Left lung (tissue), 4 donors: ENCODE measurements at regions not wholly inside any gene's neighbourhood (a gene's known extent, or its start where the extent isn't known, plus 50 kb on each side); places are given as distances from the start of the nearest gene placed in this dataset.

Source experiments
- ATAC-seq: fragments of 200-7000 bp; cut with Tn5 transposase; one replicate; pipeline ENCODE4 v1.9.1; 2020; ENCODE audit warnings: moderate library complexity
- DNase-seq, 4 donors: peaks; one replicate each; pipeline ENCODE4 v3.0.0-alpha.2; 2013 to 2020
- H3K27ac ChIP-seq, 2 donors: fragments of 200-600 bp; sonication (generic) in 1 of 2; one replicate each; pipeline versions ENCODE4 v1.5.0 to v1.8.0; 2020 to 2021
- H3K27me3 ChIP-seq, 2 donors: fragments of 200-600 bp; sonication (generic) in 1 of 2; one replicate each; pipeline versions ENCODE4 v1.5.0 to v1.8.0; 2020 to 2021
- H3K36me3 ChIP-seq, 2 donors: fragments of 200-600 bp; sonication (generic) in 1 of 2; one replicate each; pipeline versions ENCODE4 v1.5.0 to v1.8.0; 2020 to 2021
- H3K4me1 ChIP-seq, 2 donors: fragments of 200-600 bp; one replicate each; pipeline ENCODE4 v1.8.0; 2021
- H3K4me3 ChIP-seq, 2 donors: fragments of 200-600 bp; sonication (generic) in 1 of 2; one replicate each; pipeline versions ENCODE4 v1.5.0 to v1.8.0; 2020 to 2021; ENCODE audit warnings: mild to moderate bottlenecking in 1 of 2
- H3K9me3 ChIP-seq, 2 donors: fragments of 200-600 bp; sonication (generic) in 1 of 2; one replicate each; pipeline versions ENCODE4 v1.5.0 to v1.8.0; 2020 to 2021
- intact Hi-C, 2 donors: fragments of 100-400 bp; cut with DNase I; formaldehyde crosslinking; loops; one replicate each; pipeline versions ENCODE4 v1.11.2 to v1.14.2; 2022
- TF ChIP-seq, protein P1 (sequence below), 2 donors: fragments of 200-600 bp; sonication (generic) in 1 of 2; IDR thresholded peaks; one replicate each; pipeline versions ENCODE4 v1.5.0 to v1.8.0; 2021; ENCODE audit warnings: antibody characterized with exemption in 2 of 2
- donor health status: DM: no; HTN: yes; CAD: no.
- donor health status: DM: no; HTN: no; CAD: no.

DNA sequence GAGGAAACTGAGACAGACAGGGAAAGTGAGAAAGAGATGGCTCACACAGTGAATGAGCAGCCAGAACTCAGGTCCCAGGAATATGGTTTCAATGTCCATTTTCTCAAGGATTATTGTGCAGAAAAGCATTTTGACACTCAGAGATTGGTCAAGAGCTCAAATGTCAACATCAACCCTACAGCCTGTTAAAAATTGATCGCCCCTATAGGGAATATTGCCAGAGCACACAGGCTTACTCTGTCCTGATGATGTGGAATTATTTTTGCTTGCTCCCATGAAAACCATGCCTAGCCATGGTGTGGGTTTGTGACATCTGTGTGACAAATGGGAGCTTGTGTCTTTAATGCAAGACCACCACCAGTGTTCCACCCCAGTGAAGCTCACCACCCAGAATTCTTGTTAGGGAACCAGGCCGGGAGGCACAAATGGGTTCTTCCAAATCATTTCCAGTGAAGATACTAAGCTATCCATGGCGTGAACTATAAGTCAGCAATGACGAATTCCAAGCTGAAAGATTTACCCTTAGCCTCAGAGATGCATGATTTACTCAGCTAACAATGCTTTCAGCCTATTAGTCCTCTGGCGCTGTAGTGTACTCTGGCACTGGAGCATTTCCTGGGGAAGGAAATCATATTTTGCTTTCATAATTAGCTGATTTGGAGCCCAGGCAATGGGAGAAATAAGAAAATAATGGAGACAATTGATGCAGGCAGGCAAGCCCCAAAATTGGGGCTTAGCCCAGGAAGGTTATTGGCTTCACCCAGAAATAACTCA is 1188.2 kb upstream of the TMEM132C start:
- Histone ChIP-seq H3K36me3 (no peaks in the 10 kb centered on the region), H3K27me3 (no peaks in the 10 kb centered on the region), H3K4me3 (no peak overlapping the region), H3K27ac (no peak overlapping the region), H3K9me3 (no peaks in the 10 kb centered on the region), H3K4me1 (peaks cover 0 to 7% of the 10 kb centered on the region in 2 donors)
- ATAC-seq: no peak
- TF ChIP-seq, protein P1, sequence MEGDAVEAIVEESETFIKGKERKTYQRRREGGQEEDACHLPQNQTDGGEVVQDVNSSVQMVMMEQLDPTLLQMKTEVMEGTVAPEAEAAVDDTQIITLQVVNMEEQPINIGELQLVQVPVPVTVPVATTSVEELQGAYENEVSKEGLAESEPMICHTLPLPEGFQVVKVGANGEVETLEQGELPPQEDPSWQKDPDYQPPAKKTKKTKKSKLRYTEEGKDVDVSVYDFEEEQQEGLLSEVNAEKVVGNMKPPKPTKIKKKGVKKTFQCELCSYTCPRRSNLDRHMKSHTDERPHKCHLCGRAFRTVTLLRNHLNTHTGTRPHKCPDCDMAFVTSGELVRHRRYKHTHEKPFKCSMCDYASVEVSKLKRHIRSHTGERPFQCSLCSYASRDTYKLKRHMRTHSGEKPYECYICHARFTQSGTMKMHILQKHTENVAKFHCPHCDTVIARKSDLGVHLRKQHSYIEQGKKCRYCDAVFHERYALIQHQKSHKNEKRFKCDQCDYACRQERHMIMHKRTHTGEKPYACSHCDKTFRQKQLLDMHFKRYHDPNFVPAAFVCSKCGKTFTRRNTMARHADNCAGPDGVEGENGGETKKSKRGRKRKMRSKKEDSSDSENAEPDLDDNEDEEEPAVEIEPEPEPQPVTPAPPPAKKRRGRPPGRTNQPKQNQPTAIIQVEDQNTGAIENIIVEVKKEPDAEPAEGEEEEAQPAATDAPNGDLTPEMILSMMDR (IDR thresholded peaks at IDR 0.05): no peak
- intact Hi-C loops: no loop called here
- no peak for DNase-seq

DNA sequence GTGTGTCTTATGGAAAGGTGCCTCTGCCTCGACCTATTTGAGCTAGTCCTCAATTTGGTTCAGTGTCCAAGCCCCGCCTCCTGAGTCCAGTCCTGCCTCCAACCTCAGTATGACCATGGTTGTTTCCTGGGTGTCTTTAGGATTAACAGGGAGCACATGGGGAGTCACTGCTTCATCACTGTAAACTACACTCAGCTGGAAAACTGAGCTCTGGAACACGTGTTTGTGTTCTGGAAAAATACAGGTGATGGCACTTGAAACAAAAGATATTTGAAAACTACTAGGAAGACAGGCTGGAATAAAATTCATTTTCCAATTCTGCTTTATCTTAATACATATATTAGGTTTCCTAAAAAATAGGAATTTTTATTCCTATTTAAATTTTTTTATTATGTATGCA is 1187.3 kb upstream of the TMEM132C start:
- DNase-seq (no peak), ATAC-seq (no peak)
- no peaks in the 10 kb centered on the region for H3K9me3 ChIP-seq
- intact Hi-C loops: no loop called here
- H3K4me1 ChIP-seq: peaks cover 0 to 8% of the 10 kb centered on the region in 2 donors
- H3K36me3 ChIP-seq: no peaks in the 10 kb centered on the region
- no peaks in the 10 kb centered on the region for H3K27me3 ChIP-seq
- no peak overlapping the region for H3K27ac ChIP-seq
- no peak overlapping the region for H3K4me3 ChIP-seq
- TF ChIP-seq, protein P1 (IDR thresholded peaks at IDR 0.05): no peak

DNA sequence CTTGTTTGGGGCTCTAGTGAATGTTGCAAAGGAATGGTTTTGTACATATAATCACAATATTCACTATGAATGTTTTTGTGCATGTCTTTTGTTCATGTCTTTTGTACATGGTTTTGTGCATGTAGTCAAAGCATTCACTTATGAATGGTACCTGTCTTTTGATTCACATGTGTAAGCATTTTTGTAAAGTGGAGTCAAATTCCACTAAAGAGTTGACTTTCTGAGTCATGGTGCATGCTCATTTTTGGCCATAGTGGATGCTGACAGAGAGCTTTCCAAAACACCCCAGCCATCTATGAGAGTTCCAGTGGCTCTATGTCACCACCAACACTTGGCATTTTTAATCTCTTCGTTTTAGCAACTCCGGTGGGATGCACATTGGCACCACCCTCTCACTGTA is 1185.9 kb upstream of the TMEM132C start:
- TF ChIP-seq, protein P1 (IDR thresholded peaks at IDR 0.05): no peak
- H3K27ac ChIP-seq: no peak overlapping the region
- H3K27me3 ChIP-seq: no peaks in the 10 kb centered on the region
- peaks cover 0 to 8% of the 10 kb centered on the region in 2 donors for H3K4me1 ChIP-seq
- DNase-seq: no peak
- ATAC-seq: no peak
- intact Hi-C loops: no loop called here
- no peak overlapping the region for H3K4me3 ChIP-seq
- no peaks in the 10 kb centered on the region for H3K9me3 ChIP-seq
- no peaks in the 10 kb centered on the region for H3K36me3 ChIP-seq

DNA sequence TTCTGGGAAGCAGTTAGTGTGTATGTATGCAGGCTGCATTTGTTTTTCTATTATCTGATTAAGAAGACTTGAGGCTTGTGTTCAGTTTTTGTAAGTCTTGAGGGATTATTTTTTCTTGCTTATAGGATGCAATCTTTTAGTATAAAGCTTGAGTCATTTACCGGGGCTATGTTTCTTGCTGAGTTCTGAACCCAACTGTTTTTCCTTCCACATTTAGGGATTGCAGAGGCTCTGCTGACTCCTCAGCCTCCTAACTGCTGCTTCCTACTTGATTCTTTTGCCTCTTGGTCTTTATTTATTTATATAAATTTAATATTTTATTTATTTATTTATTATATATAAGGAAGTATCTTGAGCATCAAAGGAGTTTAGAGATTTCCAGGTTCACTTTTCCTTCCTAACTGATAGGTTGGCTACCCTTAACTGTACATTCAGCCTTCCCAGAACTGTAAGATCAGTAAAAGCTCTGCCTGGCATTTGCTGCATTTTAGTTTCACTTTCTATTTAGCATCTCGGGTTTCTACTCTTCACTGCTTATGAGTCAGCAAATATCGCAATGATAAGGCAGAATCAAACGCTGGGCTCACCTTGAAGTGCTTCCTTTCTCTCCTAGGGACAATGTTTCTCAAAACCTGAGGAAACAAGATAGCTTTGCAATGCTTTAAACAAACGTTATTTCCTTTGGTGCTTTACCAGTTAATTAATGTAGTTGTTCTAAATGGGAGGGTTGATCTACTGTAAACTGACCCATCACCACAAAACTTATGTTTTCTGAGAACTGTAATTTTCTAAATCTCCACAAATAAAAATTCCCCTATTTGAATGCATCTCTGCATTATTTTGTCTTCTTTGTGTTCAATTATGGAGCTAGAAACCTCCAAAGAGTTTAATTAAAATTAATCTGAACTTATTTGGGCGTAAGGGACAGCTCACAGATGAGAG is 1183.7 kb upstream of the TMEM132C start:
- no peaks in the 10 kb centered on the region for H3K36me3 ChIP-seq
- H3K9me3 ChIP-seq: no peaks in the 10 kb centered on the region
- H3K4me1 ChIP-seq: peaks cover 0 to 8% of the 10 kb centered on the region in 2 donors
- DNase-seq: peak in 2 of 4 donors; percentile 54 to 75
- TF ChIP-seq, protein P1 (IDR thresholded peaks at IDR 0.05): no peak
- peak overlapping the region; percentile 10 to 18 for H3K4me3 ChIP-seq
- peak overlapping the region; percentile 24 to 37 for H3K27ac ChIP-seq
- ATAC-seq: peak; percentile 94
- no peaks in the 10 kb centered on the region for H3K27me3 ChIP-seq
- intact Hi-C loops: no loop called here

DNA sequence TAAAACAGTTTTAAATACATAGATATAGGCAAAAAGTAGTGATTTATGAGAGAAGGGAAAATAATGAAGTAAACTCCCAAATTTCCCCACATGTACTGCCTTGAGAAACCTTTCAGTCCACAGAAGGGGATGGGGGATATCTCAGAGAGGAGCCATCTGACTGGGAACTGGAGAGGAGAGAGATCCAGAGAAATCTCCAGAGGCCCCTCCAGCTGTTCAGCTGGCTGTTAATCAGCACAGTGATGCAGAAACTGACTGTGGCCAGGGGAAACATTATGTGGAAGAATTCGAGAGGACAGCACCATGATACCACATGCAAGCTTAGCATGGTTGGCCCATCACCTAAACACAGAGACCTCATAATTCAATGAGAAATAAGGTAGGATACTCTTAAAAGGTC is 1165.9 kb upstream of the TMEM132C start:
- ATAC-seq (no peak), DNase-seq (no peak)
- intact Hi-C loops: no loop called here

More for the DNA sequence above, 1165.9 kb upstream of the TMEM132C start:
- H3K36me3 ChIP-seq: no peaks in the 10 kb centered on the region
- H3K9me3 ChIP-seq: no peaks in the 10 kb centered on the region
- TF ChIP-seq, protein P1 (IDR thresholded peaks at IDR 0.05): no peak
- H3K27ac ChIP-seq: no peak overlapping the region
- no peaks in the 10 kb centered on the region for H3K27me3 ChIP-seq
- H3K4me1 ChIP-seq: no peaks in the 10 kb centered on the region
- H3K4me3 ChIP-seq: no peak overlapping the region
